HCT116 (cell line): ENCODE measurements at regions not wholly inside any gene's neighbourhood (a gene's known extent, or its start where the extent isn't known, plus 50 kb on each side); places are given as distances from the start of the nearest gene placed in this dataset.

Source experiments
- ATAC-seq: fragments of 200-7000 bp; cut with Tn5 transposase; 2 replicates; pipeline ENCODE4 v1.9.1; 2020; ENCODE audit warnings: mild to moderate bottlenecking, moderate library complexity
- BruUV-seq: library from RNA; stranded (reverse); fragments of 400-500 nt; replicated peaks from 2 replicates; lab custom pipeline; 2021; lab: Mats Ljungman, UMichigan
- CTCF ChIA-PET: fragments of 300-600 bp; sonication (Branson Sonifier 250); formaldehyde crosslinking; loops from one replicate; lab custom pipeline; 2021; ENCODE audit warnings: antibody characterized with exemption; lab: Charles Lee
- POLR2A ChIA-PET: fragments of 300-600, 350-600 bp; sonication (Branson Sonifier 250); formaldehyde crosslinking; loops from one replicate; lab custom pipeline; 2021; ENCODE audit warnings: antibody characterized with exemption; lab: Charles Lee
- RAD21 ChIA-PET, 2 experiments: fragments of 300-600 bp; sonication (Branson Sonifier 250); formaldehyde crosslinking; loops; one replicate each; lab custom pipeline; 2023; ENCODE audit warnings: low total read pairs in 2 of 2; ENCODE audit not compliant: uncharacterized antibody in 2 of 2, unreplicated experiment in 2 of 2, low non-redundant PET in 1 of 2; lab: Charles Lee
- DNase-seq: peaks from one replicate; pipeline ENCODE4 v3.0.0-alpha.2; 2010; ENCODE audit warnings: low read depth, low spot score
- H2AFZ ChIP-seq: fragments of 200-600 bp; shearing (Covaris generic), sonication (generic); 2 replicates; pipeline ENCODE4 v1.6.1; 2017; ENCODE audit warnings: low read depth, mixed run types, mixed read lengths, antibody characterized with exemption, low read length; ENCODE audit not compliant: poor library complexity, severe bottlenecking
- H3K27ac ChIP-seq: 2 replicates; pipeline ENCODE4 v1.5.1; 2012; ENCODE audit warnings: low read depth, low read length
- H3K27me3 ChIP-seq: fragments of 200-600 bp; sonication (generic); 2 replicates; pipeline ENCODE4 v1.6.1; 2016; ENCODE audit warnings: mixed run types, low read length, mixed read lengths; ENCODE audit not compliant: insufficient read depth
- H3K36me3 ChIP-seq, 2 experiments: fragments of 200-500 bp in 1 of 2; fragments of 200-600 bp in 1 of 2; sonication (Bioruptor generic) in 1 of 2; sonication (generic) in 1 of 2; 2 replicates each; pipeline versions ENCODE4 v1.5.1 to v1.6.1; 2014 to 2016; ENCODE audit warnings: low read length in 2 of 2, inconsistent platforms in 1 of 2, mixed read lengths in 1 of 2, mixed run types in 1 of 2; ENCODE audit not compliant: insufficient read depth in 2 of 2, control insufficient read depth in 1 of 2
- H3K4me1 ChIP-seq, 2 experiments: fragments of 200-600 bp in 1 of 2; sonication (generic) in 1 of 2; 2 replicates each; pipeline versions ENCODE4 v1.5.1 to v1.6.1; 2012 to 2017; ENCODE audit warnings: low read length in 2 of 2, inconsistent platforms in 1 of 2, mild to moderate bottlenecking in 1 of 2, mixed read lengths in 1 of 2, mixed run types in 1 of 2, moderate library complexity in 1 of 2; ENCODE audit not compliant: insufficient read depth in 2 of 2, control insufficient read depth in 1 of 2
- H3K4me2 ChIP-seq: fragments of 200-600 bp; sonication (generic); 2 replicates; pipeline ENCODE4 v1.6.1; 2017; ENCODE audit warnings: mixed run types, low read length, mixed read lengths
- H3K4me3 ChIP-seq, 2 experiments: fragments of 200-600 bp in 1 of 2; sonication (generic) in 1 of 2; replicated peaks in 1 of 2; 2 replicates each; pipeline ENCODE4 v1.5.1; 2011 to 2016; ENCODE audit warnings: low read length in 2 of 2, control low read depth in 1 of 2, low read depth in 1 of 2, mild to moderate bottlenecking in 1 of 2, mixed read lengths in 1 of 2, mixed run types in 1 of 2
- H3K79me2 ChIP-seq: fragments of 200-600 bp; sonication (generic); 2 replicates; pipeline ENCODE4 v1.6.1; 2017; ENCODE audit warnings: mild to moderate bottlenecking, mixed run types, low read length, moderate library complexity, mixed read lengths; ENCODE audit not compliant: insufficient read depth
- H3K9ac ChIP-seq: fragments of 200-600 bp; sonication (generic); 2 replicates; pipeline ENCODE4 v1.6.1; 2016; ENCODE audit warnings: low read length, mixed read lengths
- H3K9me2 ChIP-seq: fragments of 200-600 bp; sonication (generic), shearing (Covaris generic); 2 replicates; pipeline ENCODE4 v1.6.1; 2017; ENCODE audit warnings: mixed run types, mild to moderate bottlenecking, moderate library complexity; ENCODE audit not compliant: insufficient read depth
- H3K9me3 ChIP-seq, 2 experiments: fragments of 200-500 bp in 1 of 2; fragments of 200-600 bp in 1 of 2; sonication (Bioruptor generic) in 1 of 2; sonication (generic) in 1 of 2; 2 replicates each; pipeline ENCODE4 v1.6.1; 2014 to 2017; ENCODE audit warnings: low read length in 2 of 2, mixed read lengths in 2 of 2, inconsistent platforms in 1 of 2, low read depth in 1 of 2, mild to moderate bottlenecking in 1 of 2, mixed run types in 1 of 2, moderate library complexity in 1 of 2; ENCODE audit not compliant: control insufficient read depth in 1 of 2, insufficient read depth in 1 of 2
- H4K20me1 ChIP-seq: fragments of 200-600 bp; sonication (generic), shearing (Covaris generic); 2 replicates; pipeline ENCODE4 v1.6.1; 2017; ENCODE audit warnings: mixed run types, mild to moderate bottlenecking, moderate library complexity; ENCODE audit not compliant: insufficient read depth
- CBX3 ChIP-seq: IDR thresholded peaks from 2 replicates; pipeline ENCODE4 v1.6.1; 2012; ENCODE audit warnings: low read depth
- CEBPB ChIP-seq: IDR thresholded peaks from 2 replicates; pipeline ENCODE4 v1.6.1; 2012; ENCODE audit warnings: low read depth
- CTCF ChIP-seq, 3 experiments: fragments of 200-600 bp in 1 of 3; sonication (generic) in 1 of 3; IDR thresholded peaks in 2 of 3; conservative IDR thresholded peaks in 1 of 3; 2 replicates each; pipeline ENCODE4 v1.5.1; 2012 to 2017; ENCODE audit warnings: low read depth in 2 of 3, low read length in 2 of 3, antibody characterized with exemption in 1 of 3, borderline replicate concordance in 1 of 3, control low read depth in 1 of 3, mild to moderate bottlenecking in 1 of 3, mixed read lengths in 1 of 3, mixed run types in 1 of 3, moderate library complexity in 1 of 3; ENCODE audit not compliant: insufficient read depth in 1 of 3
- EGR1 ChIP-seq: IDR thresholded peaks from 2 replicates; pipeline ENCODE4 v1.6.1; 2012; ENCODE audit warnings: low read depth
- ELF1 ChIP-seq: IDR thresholded peaks from 2 replicates; pipeline ENCODE4 v1.6.1; 2012; ENCODE audit warnings: low read depth, borderline replicate concordance
- EZH2phosphoT487 ChIP-seq: fragments of 200-600 bp; IDR thresholded peaks from 2 replicates; pipeline ENCODE4 v1.6.1; 2018; ENCODE audit warnings: antibody characterized with exemption, borderline replicate concordance
- MAX ChIP-seq: IDR thresholded peaks from 2 replicates; pipeline ENCODE4 v1.6.1; 2012
- POLR2AphosphoS5 ChIP-seq: IDR thresholded peaks from 2 replicates; pipeline ENCODE4 v1.6.1; 2011; ENCODE audit warnings: mild to moderate bottlenecking, low read depth, low read length, moderate library complexity
- REST ChIP-seq: IDR thresholded peaks from 2 replicates; pipeline ENCODE4 v1.6.1; 2012; ENCODE audit warnings: low read depth
- SIN3A ChIP-seq: IDR thresholded peaks from 2 replicates; pipeline ENCODE4 v1.6.1; 2012; ENCODE audit warnings: low read depth
- SP1 ChIP-seq: IDR thresholded peaks from 2 replicates; pipeline ENCODE4 v1.6.1; 2012; ENCODE audit warnings: low read depth
- TCF7L2 ChIP-seq: IDR thresholded peaks from 2 replicates; pipeline ENCODE4 v1.7.0; 2011; ENCODE audit warnings: borderline replicate concordance, inconsistent platforms; ENCODE audit not compliant: insufficient read depth, insufficient read length; ENCODE audit errors: extremely low read depth
- ZFX ChIP-seq: fragments of 450-650 bp; IDR thresholded peaks from 2 replicates; pipeline ENCODE4 v1.6.1; 2017
- ZNF274 ChIP-seq: fragments of 200-500 bp; sonication (Bioruptor generic); IDR thresholded peaks from 2 replicates; pipeline ENCODE4 v1.6.1; 2014; ENCODE audit warnings: mild to moderate bottlenecking, low read depth, low read length, inconsistent platforms
- intact Hi-C: fragments of 100-400 bp; cut with micrococcal nuclease; formaldehyde crosslinking; loops from 2 replicates; pipeline ENCODE4 v1.10.0; 2022

GRCh38 chr13:80656512-80656904 lies 315.6 kb upstream of the SPRY2 start:
- no peaks in the 10 kb centered on the region for H3K27me3 ChIP-seq
- H3K9me3 ChIP-seq: no peaks in the 10 kb centered on the region; a peak in 1 of 4 replicates
- no peak overlapping the region for H2AFZ ChIP-seq
- ATAC-seq (no peak), DNase-seq (no peak)
- no peaks in the 10 kb centered on the region for H3K4me1 ChIP-seq
- H3K4me3 ChIP-seq: no peak overlapping the region
- H3K9ac ChIP-seq: no peak overlapping the region
- ChIA-PET POLR2A (no interaction called here), CTCF (no interaction called here), RAD21 (no interaction called here)
- H3K36me3 ChIP-seq: no peaks in the 10 kb centered on the region
- TF ChIP-seq SIN3A (no peak), CBX3 (no peak), POLR2AphosphoS5 (no peak), MAX (no peak), ZNF274 (no peak), EGR1 (no peak), ZFX (no peak), SP1 (no peak), EZH2phosphoT487 (no peak), CEBPB (no peak)
- no peaks in the 10 kb centered on the region for H3K9me2 ChIP-seq
- H3K79me2 ChIP-seq: no peaks in the 10 kb centered on the region
- H3K27ac ChIP-seq: no peak overlapping the region
- BruUV-seq: no TSS peak
- intact Hi-C loops: no loop called here
- H3K4me2 ChIP-seq: no peak overlapping the region
- H4K20me1 ChIP-seq: no peaks in the 10 kb centered on the region

GRCh38 chr13:80655778-80656511 lies 315.0 kb upstream of the SPRY2 start:
- H3K4me2 ChIP-seq: no peak overlapping the region
- H3K36me3 ChIP-seq: no peaks in the 10 kb centered on the region
- no peaks in the 10 kb centered on the region for H3K4me1 ChIP-seq
- no TSS peak for BruUV-seq
- DNase-seq (no peak), ATAC-seq (peak; percentile 54; the same call in 1 of the 2 replicates)
- H3K4me3 ChIP-seq: no peak overlapping the region
- no peak overlapping the region for H3K27ac ChIP-seq
- RAD21 ChIA-PET: no interaction called here
- no peak overlapping the region for H2AFZ ChIP-seq
- no peaks in the 10 kb centered on the region for H3K27me3 ChIP-seq
- POLR2A ChIA-PET: no interaction called here
- peaks cover 0 to 1% of the 10 kb centered on the region in 2 experiments; a peak in 1 of 4 replicates for H3K9me3 ChIP-seq
- no peak overlapping the region for H3K9ac ChIP-seq
- H4K20me1 ChIP-seq: no peaks in the 10 kb centered on the region
- no peaks in the 10 kb centered on the region for H3K9me2 ChIP-seq
- intact Hi-C loops: no loop called here
- CTCF ChIA-PET: no interaction called here
- no peaks in the 10 kb centered on the region for H3K79me2 ChIP-seq
- TF ChIP-seq SP1 (no peak), CBX3 (no peak), SIN3A (no peak), POLR2AphosphoS5 (no peak), REST (no peak), ZFX (no peak), EGR1 (no peak), ELF1 (no peak), TCF7L2 (no peak), CTCF (IDR thresholded peaks at IDR 0.05 in 2 of 3, conservative IDR thresholded peaks at IDR 0.05 in 1 of 3; ENCODE audit: borderline replicate concordance in 1 of 3, insufficient read depth in 1 of 3, low read depth in 2 of 3, low read length in 2 of 3) (no peak), EZH2phosphoT487 (no peak)
